ENCODE measurements at regions not wholly inside any gene's neighbourhood (a gene's known extent, or its start where the extent isn't known, plus 50 kb on each side); places are given as distances from the start of the nearest gene placed in this dataset.

DNA sequence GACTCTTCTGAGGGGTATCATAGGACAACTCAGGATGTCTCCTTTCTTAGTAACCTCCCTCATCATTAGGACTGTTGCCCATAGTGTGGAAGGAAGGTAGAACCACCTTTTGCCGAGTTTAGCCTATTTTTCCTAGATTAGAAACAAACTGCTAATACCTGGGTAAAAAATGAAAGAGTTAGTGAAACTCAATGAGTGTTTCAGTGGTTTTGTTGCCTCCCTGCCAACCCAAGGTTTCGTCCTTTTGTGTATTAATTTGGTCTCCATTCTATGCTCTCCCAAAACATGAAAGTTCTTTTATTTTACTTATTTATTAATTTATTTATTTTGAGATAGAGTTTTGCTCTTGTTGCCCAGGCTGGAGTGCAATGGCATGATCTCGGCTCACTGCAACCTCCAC, 174.9 kb upstream of the KCNJ16 start:
- no peak for TF ChIP-seq SMC3 (IDR thresholded peaks at IDR 0.05; ENCODE audit: low read depth, low read length)
- TF ChIP-seq TAF1 (IDR thresholded peaks at IDR 0.05; ENCODE audit: borderline replicate concordance, low read depth, low read length), result no peak
- TF ChIP-seq, protein P1, sequence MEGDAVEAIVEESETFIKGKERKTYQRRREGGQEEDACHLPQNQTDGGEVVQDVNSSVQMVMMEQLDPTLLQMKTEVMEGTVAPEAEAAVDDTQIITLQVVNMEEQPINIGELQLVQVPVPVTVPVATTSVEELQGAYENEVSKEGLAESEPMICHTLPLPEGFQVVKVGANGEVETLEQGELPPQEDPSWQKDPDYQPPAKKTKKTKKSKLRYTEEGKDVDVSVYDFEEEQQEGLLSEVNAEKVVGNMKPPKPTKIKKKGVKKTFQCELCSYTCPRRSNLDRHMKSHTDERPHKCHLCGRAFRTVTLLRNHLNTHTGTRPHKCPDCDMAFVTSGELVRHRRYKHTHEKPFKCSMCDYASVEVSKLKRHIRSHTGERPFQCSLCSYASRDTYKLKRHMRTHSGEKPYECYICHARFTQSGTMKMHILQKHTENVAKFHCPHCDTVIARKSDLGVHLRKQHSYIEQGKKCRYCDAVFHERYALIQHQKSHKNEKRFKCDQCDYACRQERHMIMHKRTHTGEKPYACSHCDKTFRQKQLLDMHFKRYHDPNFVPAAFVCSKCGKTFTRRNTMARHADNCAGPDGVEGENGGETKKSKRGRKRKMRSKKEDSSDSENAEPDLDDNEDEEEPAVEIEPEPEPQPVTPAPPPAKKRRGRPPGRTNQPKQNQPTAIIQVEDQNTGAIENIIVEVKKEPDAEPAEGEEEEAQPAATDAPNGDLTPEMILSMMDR (IDR thresholded peaks at IDR 0.05), result no peak
- TF ChIP-seq, protein P2, sequence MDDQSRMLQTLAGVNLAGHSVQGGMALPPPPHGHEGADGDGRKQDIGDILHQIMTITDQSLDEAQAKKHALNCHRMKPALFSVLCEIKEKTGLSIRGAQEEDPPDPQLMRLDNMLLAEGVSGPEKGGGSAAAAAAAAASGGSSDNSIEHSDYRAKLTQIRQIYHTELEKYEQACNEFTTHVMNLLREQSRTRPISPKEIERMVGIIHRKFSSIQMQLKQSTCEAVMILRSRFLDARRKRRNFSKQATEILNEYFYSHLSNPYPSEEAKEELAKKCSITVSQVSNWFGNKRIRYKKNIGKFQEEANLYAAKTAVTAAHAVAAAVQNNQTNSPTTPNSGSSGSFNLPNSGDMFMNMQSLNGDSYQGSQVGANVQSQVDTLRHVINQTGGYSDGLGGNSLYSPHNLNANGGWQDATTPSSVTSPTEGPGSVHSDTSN (IDR thresholded peaks at IDR 0.05), result no peak
- no peak for TF ChIP-seq POLR2AphosphoS5 (IDR thresholded peaks at IDR 0.05; ENCODE audit: low read depth, low read length)
- no peak for TF ChIP-seq RAD21 (IDR thresholded peaks at IDR 0.05; ENCODE audit: low read length)
- TF ChIP-seq ELF1 (IDR thresholded peaks at IDR 0.05), result no peak

Measured in SK-N-SH (cell line).